ENCODE measurements at regions not wholly inside any gene's neighbourhood (a gene's known extent, or its start where the extent isn't known, plus 50 kb on each side); places are given as distances from the start of the nearest gene placed in this dataset.

DNA sequence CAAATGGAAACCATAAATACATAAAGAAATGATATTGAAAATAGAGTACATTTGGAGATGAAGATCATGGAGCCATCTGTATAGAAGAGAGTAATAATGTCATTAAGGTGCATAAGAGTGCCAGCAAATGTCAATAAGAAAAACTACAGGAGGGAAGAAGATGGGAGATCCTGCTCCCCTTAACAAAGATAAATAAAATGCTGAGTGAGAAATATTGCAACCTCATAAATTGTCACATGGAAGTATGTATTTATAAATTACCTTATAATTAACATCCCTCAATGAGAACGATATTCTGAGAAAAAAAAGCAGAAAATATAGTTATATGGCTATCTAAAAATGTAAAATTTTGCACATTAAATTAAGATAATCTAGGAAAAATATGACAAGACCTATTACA, 155.2 kb upstream of the PRSS1 start:
- Histone ChIP-seq H2AFZ (ENCODE audit: control insufficient read depth, low read length) (no peak overlapping the region), H3K36me3 (ENCODE audit: control insufficient read depth in 2 of 2, extremely low read depth in 1 of 2, insufficient read depth in 2 of 2, low read length in 2 of 2) (no peaks in the 10 kb centered on the region), H3K4me1 (ENCODE audit: control insufficient read depth, extremely low read depth, insufficient read depth, low read length) (peaks cover 8% of the 10 kb centered on the region), H3K9me1 (ENCODE audit: control insufficient read depth, extremely low read depth, insufficient read depth, low read length) (no peaks in the 10 kb centered on the region), H3K27me3 (ENCODE audit: control insufficient read depth, extremely low read depth, insufficient read depth, low read length) (no peaks in the 10 kb centered on the region), H3K79me2 (ENCODE audit: control insufficient read depth, insufficient read depth, low read length) (no peaks in the 10 kb centered on the region), H3K4me3 (ENCODE audit: control insufficient read depth in 2 of 3, extremely low read depth in 1 of 3, insufficient read depth in 2 of 3, low read depth in 1 of 3, low read length in 3 of 3) (no peak overlapping the region), H4K20me1 (ENCODE audit: control insufficient read depth, extremely low read depth, insufficient read depth, low read length) (no peaks in the 10 kb centered on the region), H3K4me2 (ENCODE audit: control insufficient read depth, extremely low read depth, insufficient read depth, low read depth, low read length) (no peak overlapping the region), H3K9ac (ENCODE audit: control insufficient read depth, extremely low read depth, insufficient read depth, low read length) (no peak overlapping the region), H3K27ac (ENCODE audit: control insufficient read depth, insufficient read depth, low read length) (no peak overlapping the region), H3K9me3 (ENCODE audit: control insufficient read depth, low read depth, low read length) (no peaks in the 10 kb centered on the region)
- no peak for DNase-seq (ENCODE audit: low read depth, low spot score)
- FAIRE-seq = no peak
- TF ChIP-seq, protein P1, sequence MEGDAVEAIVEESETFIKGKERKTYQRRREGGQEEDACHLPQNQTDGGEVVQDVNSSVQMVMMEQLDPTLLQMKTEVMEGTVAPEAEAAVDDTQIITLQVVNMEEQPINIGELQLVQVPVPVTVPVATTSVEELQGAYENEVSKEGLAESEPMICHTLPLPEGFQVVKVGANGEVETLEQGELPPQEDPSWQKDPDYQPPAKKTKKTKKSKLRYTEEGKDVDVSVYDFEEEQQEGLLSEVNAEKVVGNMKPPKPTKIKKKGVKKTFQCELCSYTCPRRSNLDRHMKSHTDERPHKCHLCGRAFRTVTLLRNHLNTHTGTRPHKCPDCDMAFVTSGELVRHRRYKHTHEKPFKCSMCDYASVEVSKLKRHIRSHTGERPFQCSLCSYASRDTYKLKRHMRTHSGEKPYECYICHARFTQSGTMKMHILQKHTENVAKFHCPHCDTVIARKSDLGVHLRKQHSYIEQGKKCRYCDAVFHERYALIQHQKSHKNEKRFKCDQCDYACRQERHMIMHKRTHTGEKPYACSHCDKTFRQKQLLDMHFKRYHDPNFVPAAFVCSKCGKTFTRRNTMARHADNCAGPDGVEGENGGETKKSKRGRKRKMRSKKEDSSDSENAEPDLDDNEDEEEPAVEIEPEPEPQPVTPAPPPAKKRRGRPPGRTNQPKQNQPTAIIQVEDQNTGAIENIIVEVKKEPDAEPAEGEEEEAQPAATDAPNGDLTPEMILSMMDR (optimal IDR thresholded peaks at IDR 0.05 in 1 of 3, IDR thresholded peaks at IDR 0.05 in 1 of 3, conservative IDR thresholded peaks at IDR 0.05 in 1 of 3; ENCODE audit: extremely low read depth in 1 of 3, insufficient read depth in 2 of 3, low read length in 3 of 3) = no peak
- no peak for TF ChIP-seq EZH2 (IDR thresholded peaks at IDR 0.05; ENCODE audit: low read length)
- dilution Hi-C loops (cut with MboI; ENCODE audit: extremely low pct_ligation_motif_present, low sequenced_read_pairs) = no loop called here

DNA sequence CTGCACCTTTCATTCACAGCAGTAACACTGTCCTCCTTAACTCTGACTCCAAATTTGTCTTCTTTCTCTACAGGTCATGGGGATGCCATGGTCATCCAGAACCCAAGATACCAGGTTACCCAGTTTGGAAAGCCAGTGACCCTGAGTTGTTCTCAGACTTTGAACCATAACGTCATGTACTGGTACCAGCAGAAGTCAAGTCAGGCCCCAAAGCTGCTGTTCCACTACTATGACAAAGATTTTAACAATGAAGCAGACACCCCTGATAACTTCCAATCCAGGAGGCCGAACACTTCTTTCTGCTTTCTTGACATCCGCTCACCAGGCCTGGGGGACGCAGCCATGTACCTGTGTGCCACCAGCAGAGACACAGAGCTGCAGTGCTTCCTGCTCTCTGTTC, 156.2 kb upstream of the PRSS1 start:
- Histone ChIP-seq H3K4me3 (ENCODE audit: control insufficient read depth in 2 of 3, extremely low read depth in 1 of 3, insufficient read depth in 2 of 3, low read depth in 1 of 3, low read length in 3 of 3) (no peak overlapping the region), H3K79me2 (ENCODE audit: control insufficient read depth, insufficient read depth, low read length) (no peaks in the 10 kb centered on the region), H3K4me2 (ENCODE audit: control insufficient read depth, extremely low read depth, insufficient read depth, low read depth, low read length) (no peak overlapping the region), H2AFZ (ENCODE audit: control insufficient read depth, low read length) (no peak overlapping the region), H3K9me3 (ENCODE audit: control insufficient read depth, low read depth, low read length) (no peaks in the 10 kb centered on the region), H3K4me1 (ENCODE audit: control insufficient read depth, extremely low read depth, insufficient read depth, low read length) (peaks cover 8% of the 10 kb centered on the region), H3K9ac (ENCODE audit: control insufficient read depth, extremely low read depth, insufficient read depth, low read length) (no peak overlapping the region), H3K27me3 (ENCODE audit: control insufficient read depth, extremely low read depth, insufficient read depth, low read length) (no peaks in the 10 kb centered on the region), H3K27ac (ENCODE audit: control insufficient read depth, insufficient read depth, low read length) (no peak overlapping the region), H4K20me1 (ENCODE audit: control insufficient read depth, extremely low read depth, insufficient read depth, low read length) (no peaks in the 10 kb centered on the region), H3K36me3 (ENCODE audit: control insufficient read depth in 2 of 2, extremely low read depth in 1 of 2, insufficient read depth in 2 of 2, low read length in 2 of 2) (no peaks in the 10 kb centered on the region), H3K9me1 (ENCODE audit: control insufficient read depth, extremely low read depth, insufficient read depth, low read length) (no peaks in the 10 kb centered on the region)
- TF ChIP-seq, protein P1 (optimal IDR thresholded peaks at IDR 0.05 in 1 of 3, IDR thresholded peaks at IDR 0.05 in 1 of 3, conservative IDR thresholded peaks at IDR 0.05 in 1 of 3; ENCODE audit: extremely low read depth in 1 of 3, insufficient read depth in 2 of 3, low read length in 3 of 3) = no peak
- no peak for TF ChIP-seq EZH2 (IDR thresholded peaks at IDR 0.05; ENCODE audit: low read length)
- no peak for FAIRE-seq
- DNase-seq (ENCODE audit: low read depth, low spot score) = no peak
- dilution Hi-C loops (cut with MboI; ENCODE audit: extremely low pct_ligation_motif_present, low sequenced_read_pairs) = no loop called here
